Hepatocyte (in vitro differentiated cells): ENCODE measurements at regions not wholly inside any gene's neighbourhood (a gene's known extent, or its start where the extent isn't known, plus 50 kb on each side); places are given as distances from the start of the nearest gene placed in this dataset.

Experiments used
- EZH2phosphoT487 ChIP-seq: fragments of 200-600 bp; sonication (generic); IDR thresholded peaks from one replicate; pipeline ENCODE4 v1.6.1; 2018; ENCODE audit warnings: antibody characterized with exemption, mild to moderate bottlenecking, low read depth, moderate library complexity; ENCODE audit not compliant: unreplicated experiment, severe bottlenecking
- TF ChIP-seq, protein P1 (sequence below): fragments of 200-600 bp; sonication (generic); IDR thresholded peaks from 2 replicates; pipeline ENCODE4 v1.5.1; 2016; ENCODE audit warnings: antibody characterized with exemption, mild to moderate bottlenecking; ENCODE audit not compliant: poor library complexity

GRCh38 chr1:73899311-73899710, 298.7 kb downstream of the LRRIQ3 start:
- TF ChIP-seq, protein P1, sequence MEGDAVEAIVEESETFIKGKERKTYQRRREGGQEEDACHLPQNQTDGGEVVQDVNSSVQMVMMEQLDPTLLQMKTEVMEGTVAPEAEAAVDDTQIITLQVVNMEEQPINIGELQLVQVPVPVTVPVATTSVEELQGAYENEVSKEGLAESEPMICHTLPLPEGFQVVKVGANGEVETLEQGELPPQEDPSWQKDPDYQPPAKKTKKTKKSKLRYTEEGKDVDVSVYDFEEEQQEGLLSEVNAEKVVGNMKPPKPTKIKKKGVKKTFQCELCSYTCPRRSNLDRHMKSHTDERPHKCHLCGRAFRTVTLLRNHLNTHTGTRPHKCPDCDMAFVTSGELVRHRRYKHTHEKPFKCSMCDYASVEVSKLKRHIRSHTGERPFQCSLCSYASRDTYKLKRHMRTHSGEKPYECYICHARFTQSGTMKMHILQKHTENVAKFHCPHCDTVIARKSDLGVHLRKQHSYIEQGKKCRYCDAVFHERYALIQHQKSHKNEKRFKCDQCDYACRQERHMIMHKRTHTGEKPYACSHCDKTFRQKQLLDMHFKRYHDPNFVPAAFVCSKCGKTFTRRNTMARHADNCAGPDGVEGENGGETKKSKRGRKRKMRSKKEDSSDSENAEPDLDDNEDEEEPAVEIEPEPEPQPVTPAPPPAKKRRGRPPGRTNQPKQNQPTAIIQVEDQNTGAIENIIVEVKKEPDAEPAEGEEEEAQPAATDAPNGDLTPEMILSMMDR, result no peak
- no peak for TF ChIP-seq EZH2phosphoT487
